Keratinocyte (primary cell): ENCODE measurements at regions not wholly inside any gene's neighbourhood (a gene's known extent, or its start where the extent isn't known, plus 50 kb on each side); places are given as distances from the start of the nearest gene placed in this dataset.

Source experiments
- DNase-seq: peaks from one replicate; pipeline ENCODE4 v3.0.0-alpha.2; 2011; ENCODE audit warnings: low read depth, missing footprints, low spot score
- FAIRE-seq: peaks from 2 replicates; lab custom pipeline; 2011; peaks lifted over from hg19 to GRCh38; lab: Jason Lieb, UNC
- H2AFZ ChIP-seq: 2 replicates; pipeline ENCODE4 v1.6.0; 2012; ENCODE audit warnings: low read length, control low read depth, inconsistent platforms; ENCODE audit not compliant: control insufficient read depth
- H3K27ac ChIP-seq: 2 replicates; pipeline ENCODE4 v1.5.1; 2011; ENCODE audit warnings: low read length; ENCODE audit not compliant: control insufficient read depth, insufficient read depth
- H3K27me3 ChIP-seq: 3 replicates; pipeline ENCODE4 v1.6.0; 2011; ENCODE audit warnings: low read length; ENCODE audit not compliant: control insufficient read depth, insufficient read depth; ENCODE audit errors: extremely low read depth
- H3K36me3 ChIP-seq, 2 experiments: 2 replicates in 1 of 2; 3 replicates in 1 of 2; pipeline ENCODE4 v1.5.1; 2011; ENCODE audit warnings: low read length in 2 of 2, mild to moderate bottlenecking in 1 of 2; ENCODE audit not compliant: control insufficient read depth in 2 of 2, insufficient read depth in 2 of 2; ENCODE audit errors: extremely low read depth in 1 of 2
- H3K4me1 ChIP-seq: 3 replicates; pipeline ENCODE4 v1.5.1; 2011; ENCODE audit warnings: low read length; ENCODE audit not compliant: control insufficient read depth, insufficient read depth; ENCODE audit errors: extremely low read depth
- H3K4me2 ChIP-seq: 3 replicates; pipeline ENCODE4 v1.6.0; 2011; ENCODE audit warnings: low read depth, low read length; ENCODE audit not compliant: control insufficient read depth, insufficient read depth; ENCODE audit errors: extremely low read depth
- H3K4me3 ChIP-seq, 3 experiments: fragments of 200-600 bp in 1 of 3; sonication (generic) in 1 of 3; 2 replicates in 2 of 3; 3 replicates in 1 of 3; pipeline ENCODE4 v1.5.1; 2011 to 2016; ENCODE audit warnings: low read length in 3 of 3, mild to moderate bottlenecking in 3 of 3, control low read depth in 2 of 3, inconsistent platforms in 1 of 3, low read depth in 1 of 3, mixed read lengths in 1 of 3, mixed run types in 1 of 3, moderate library complexity in 1 of 3; ENCODE audit not compliant: control insufficient read depth in 2 of 3, insufficient read depth in 2 of 3; ENCODE audit errors: extremely low read depth in 1 of 3
- H3K79me2 ChIP-seq: 2 replicates; pipeline ENCODE4 v1.6.0; 2012; ENCODE audit warnings: low read length; ENCODE audit not compliant: control insufficient read depth, insufficient read depth
- H3K9ac ChIP-seq: 3 replicates; pipeline ENCODE4 v1.6.0; 2011; ENCODE audit warnings: low read length; ENCODE audit not compliant: control insufficient read depth, insufficient read depth; ENCODE audit errors: extremely low read depth
- H3K9me1 ChIP-seq: 3 replicates; pipeline ENCODE4 v1.6.0; 2011; ENCODE audit warnings: low read length; ENCODE audit not compliant: control insufficient read depth, insufficient read depth; ENCODE audit errors: extremely low read depth
- H3K9me3 ChIP-seq: 2 replicates; pipeline ENCODE4 v1.5.1; 2012; ENCODE audit warnings: low read depth, low read length; ENCODE audit not compliant: control insufficient read depth
- H4K20me1 ChIP-seq: 3 replicates; pipeline ENCODE4 v1.6.0; 2011; ENCODE audit warnings: low read length; ENCODE audit not compliant: control insufficient read depth, insufficient read depth; ENCODE audit errors: extremely low read depth
- EZH2 ChIP-seq: IDR thresholded peaks from one replicate; pipeline ENCODE4 v1.6.1; 2012; ENCODE audit warnings: inconsistent platforms, mild to moderate bottlenecking, low read length, moderate library complexity
- dilution Hi-C: fragments of 300-500 bp; cut with MboI; formaldehyde crosslinking; loops from one replicate; pipeline ENCODE4 v1.7.0; 2020; ENCODE audit warnings: low sequenced_read_pairs; ENCODE audit not compliant: extremely low pct_ligation_motif_present
- TF ChIP-seq, protein P1 (sequence below), 3 experiments: IDR thresholded peaks in 1 of 3; conservative IDR thresholded peaks in 1 of 3; optimal IDR thresholded peaks in 1 of 3; 2 replicates in 2 of 3; 3 replicates in 1 of 3; pipeline versions ENCODE3 to v1.5.1; 2011; ENCODE audit warnings: low read length in 3 of 3, mild to moderate bottlenecking in 3 of 3, moderate library complexity in 2 of 3, control low read depth in 1 of 3, inconsistent platforms in 1 of 3; ENCODE audit not compliant: insufficient read depth in 2 of 3; ENCODE audit errors: extremely low read depth in 1 of 3

DNA sequence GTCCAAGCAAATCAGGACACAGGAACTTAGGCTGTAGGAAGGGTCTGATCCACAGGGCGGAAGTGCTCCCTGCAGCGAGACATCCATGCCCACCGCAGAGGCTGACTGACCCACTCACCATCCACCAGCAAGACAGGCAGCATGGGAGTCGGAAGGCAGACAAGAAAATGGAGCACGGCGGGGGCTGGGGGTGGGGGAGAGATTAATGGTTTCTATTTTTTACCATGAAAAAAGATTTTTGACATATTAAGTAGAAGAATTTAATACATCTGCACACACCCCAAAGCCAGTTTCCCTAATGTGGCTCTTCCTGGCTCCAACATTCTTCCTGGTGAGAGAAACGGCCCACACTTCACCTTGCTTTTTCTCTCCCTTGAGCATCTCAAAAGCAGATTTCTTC lies 55.1 kb upstream of the ST8SIA3 start:
- no peaks in the 10 kb centered on the region for H3K36me3 ChIP-seq
- no peak overlapping the region for H2AFZ ChIP-seq
- H3K9ac ChIP-seq = no peak overlapping the region
- no peak overlapping the region for H3K4me2 ChIP-seq
- dilution Hi-C loops = no loop called here
- TF ChIP-seq, protein P1, sequence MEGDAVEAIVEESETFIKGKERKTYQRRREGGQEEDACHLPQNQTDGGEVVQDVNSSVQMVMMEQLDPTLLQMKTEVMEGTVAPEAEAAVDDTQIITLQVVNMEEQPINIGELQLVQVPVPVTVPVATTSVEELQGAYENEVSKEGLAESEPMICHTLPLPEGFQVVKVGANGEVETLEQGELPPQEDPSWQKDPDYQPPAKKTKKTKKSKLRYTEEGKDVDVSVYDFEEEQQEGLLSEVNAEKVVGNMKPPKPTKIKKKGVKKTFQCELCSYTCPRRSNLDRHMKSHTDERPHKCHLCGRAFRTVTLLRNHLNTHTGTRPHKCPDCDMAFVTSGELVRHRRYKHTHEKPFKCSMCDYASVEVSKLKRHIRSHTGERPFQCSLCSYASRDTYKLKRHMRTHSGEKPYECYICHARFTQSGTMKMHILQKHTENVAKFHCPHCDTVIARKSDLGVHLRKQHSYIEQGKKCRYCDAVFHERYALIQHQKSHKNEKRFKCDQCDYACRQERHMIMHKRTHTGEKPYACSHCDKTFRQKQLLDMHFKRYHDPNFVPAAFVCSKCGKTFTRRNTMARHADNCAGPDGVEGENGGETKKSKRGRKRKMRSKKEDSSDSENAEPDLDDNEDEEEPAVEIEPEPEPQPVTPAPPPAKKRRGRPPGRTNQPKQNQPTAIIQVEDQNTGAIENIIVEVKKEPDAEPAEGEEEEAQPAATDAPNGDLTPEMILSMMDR (optimal IDR thresholded peaks at IDR 0.05 in 1 of 3, IDR thresholded peaks at IDR 0.05 in 1 of 3, conservative IDR thresholded peaks at IDR 0.05 in 1 of 3; ENCODE audit: extremely low read depth in 1 of 3, insufficient read depth in 2 of 3, low read length in 3 of 3) = no peak
- TF ChIP-seq EZH2 = no peak
- FAIRE-seq (no peak), DNase-seq (no peak)
- no peak overlapping the region for H3K4me3 ChIP-seq
- no peaks in the 10 kb centered on the region for H3K27me3 ChIP-seq
- H3K4me1 ChIP-seq = no peaks in the 10 kb centered on the region
- H3K79me2 ChIP-seq = no peaks in the 10 kb centered on the region
- no peaks in the 10 kb centered on the region for H3K9me1 ChIP-seq
- no peaks in the 10 kb centered on the region for H4K20me1 ChIP-seq
- no peaks in the 10 kb centered on the region for H3K9me3 ChIP-seq
- H3K27ac ChIP-seq = no peak overlapping the region

DNA sequence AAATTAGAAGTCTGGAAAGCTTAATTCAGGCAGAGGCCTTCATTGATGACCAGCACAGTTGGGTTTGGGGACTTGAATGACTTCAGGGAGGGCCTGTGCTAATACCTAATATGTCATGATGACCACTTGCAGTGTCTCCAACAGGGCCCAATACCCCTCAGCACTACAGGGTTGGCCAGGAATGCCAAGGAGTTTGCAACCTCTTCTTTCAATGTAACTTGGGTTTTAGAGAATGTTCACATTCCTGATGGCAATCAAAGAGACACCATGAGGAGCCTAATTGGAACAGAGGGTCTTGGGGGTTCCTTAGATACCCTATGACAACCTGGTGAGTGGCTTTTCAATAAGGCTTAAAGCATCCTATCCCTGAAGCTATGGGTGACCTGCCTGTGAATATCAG lies 52.4 kb upstream of the ST8SIA3 start:
- Histone ChIP-seq H3K9me3 (no peaks in the 10 kb centered on the region), H3K79me2 (no peaks in the 10 kb centered on the region), H3K4me2 (no peak overlapping the region), H3K9me1 (no peaks in the 10 kb centered on the region), H3K27ac (no peak overlapping the region), H3K4me1 (no peaks in the 10 kb centered on the region), H3K4me3 (no peak overlapping the region), H3K9ac (no peak overlapping the region), H2AFZ (no peak overlapping the region), H4K20me1 (no peaks in the 10 kb centered on the region), H3K36me3 (no peaks in the 10 kb centered on the region), H3K27me3 (no peaks in the 10 kb centered on the region)
- DNase-seq = no peak
- no peak for FAIRE-seq
- dilution Hi-C loops = no loop called here
- TF ChIP-seq, protein P1 (optimal IDR thresholded peaks at IDR 0.05 in 1 of 3, IDR thresholded peaks at IDR 0.05 in 1 of 3, conservative IDR thresholded peaks at IDR 0.05 in 1 of 3; ENCODE audit: extremely low read depth in 1 of 3, insufficient read depth in 2 of 3, low read length in 3 of 3) = no peak
- TF ChIP-seq EZH2 = no peak
